Adrenal gland (tissue), 5 donors: ENCODE measurements at regions not wholly inside any gene's neighbourhood (a gene's known extent, or its start where the extent isn't known, plus 50 kb on each side); places are given as distances from the start of the nearest gene placed in this dataset.

Experiments
- CTCF ChIP-seq, 6 experiments: fragments of 450-650 bp in 4 of 6; fragments of 200-600 bp in 2 of 6; sonication (generic) in 1 of 6; IDR thresholded peaks; 1 replicate in 5 of 6; 2 replicates in 1 of 6; pipeline versions ENCODE4 v1.5.1 to v1.8.0; 2016 to 2021; ENCODE audit warnings: antibody characterized with exemption in 6 of 6, mild to moderate bottlenecking in 2 of 6, moderate library complexity in 1 of 6
- POLR2A ChIP-seq, 2 donors: fragments of 450-650 bp; IDR thresholded peaks; one replicate each; pipeline ENCODE4 v1.6.1; 2017; ENCODE audit warnings: antibody characterized with exemption in 2 of 2, mild to moderate bottlenecking in 2 of 2, moderate library complexity in 1 of 2
- donor health status: DM: no; HTN: no; CAD: no.

- TF ChIP-seq POLR2A (IDR thresholded peaks at IDR 0.05) (no peak), CTCF (IDR thresholded peaks at IDR 0.05) (no peak)
Observed at GRCh38 chr1:219772265-219773036, 155.9 kb downstream of the SLC30A10 start.
